Retinal pigment epithelial cell (primary cell): ENCODE measurements at regions not wholly inside any gene's neighbourhood (a gene's known extent, or its start where the extent isn't known, plus 50 kb on each side); places are given as distances from the start of the nearest gene placed in this dataset.

ENCODE experiments used
- DNase-seq: peaks from one replicate; pipeline ENCODE4 v3.0.0-alpha.2; 2010; ENCODE audit warnings: low read depth
- H3K4me3 ChIP-seq: 2 replicates; pipeline ENCODE4 v1.5.1; 2011; ENCODE audit warnings: mild to moderate bottlenecking, low read length, control low read depth, moderate library complexity
- CTCF ChIP-seq: conservative IDR thresholded peaks from 2 replicates; pipeline ENCODE4 v1.5.1; 2011; ENCODE audit warnings: low read depth, low read length, control low read depth, inconsistent platforms

- TF ChIP-seq CTCF: no peak
- no peak overlapping the region for H3K4me3 ChIP-seq
- DNase-seq: no peak
Measured at GRCh38 chr14:55904086-55904485, 214.1 kb upstream of the PELI2 start.

DNA sequence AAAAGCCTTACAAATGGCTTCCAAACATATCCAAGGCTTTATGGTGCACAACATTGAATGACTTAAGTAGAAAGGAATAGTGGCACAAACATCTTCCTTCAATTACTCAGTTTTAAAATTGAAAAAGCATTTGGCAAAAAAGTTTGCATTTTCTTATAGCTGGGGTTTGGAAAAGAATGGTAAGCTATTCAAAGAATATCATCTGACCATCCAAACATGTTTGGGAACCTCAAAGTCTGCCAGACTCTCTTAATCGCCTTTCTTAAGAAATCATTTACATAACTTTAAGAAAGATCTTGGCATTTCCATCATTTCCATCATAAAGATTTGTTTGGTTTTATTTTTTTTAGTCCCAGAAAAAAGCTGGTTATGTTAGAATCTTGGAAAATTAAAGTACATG is 210.1 kb upstream of the PELI2 start:
- DNase-seq: no peak
- H3K4me3 ChIP-seq: no peak overlapping the region
- TF ChIP-seq CTCF: no peak

DNA sequence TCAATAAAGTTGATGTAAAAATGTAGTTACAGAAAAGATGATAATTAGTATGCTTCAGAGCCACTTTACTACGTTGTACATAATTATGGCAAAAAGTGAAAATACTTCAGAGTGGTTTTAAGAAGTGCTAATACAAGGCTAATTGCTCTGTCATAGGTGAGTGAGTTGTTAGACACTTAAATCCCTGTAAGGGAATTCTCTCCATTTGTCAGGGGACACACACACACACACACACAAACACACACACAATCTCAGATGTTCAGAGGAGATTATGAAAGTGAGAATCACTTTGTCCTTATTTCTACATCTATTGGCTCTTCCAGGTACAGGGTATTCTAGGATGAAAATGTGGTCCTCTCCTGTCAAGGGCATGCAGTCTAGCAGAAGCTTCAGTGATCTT is 208.3 kb upstream of the PELI2 start:
- no peak for DNase-seq
- no peak for TF ChIP-seq CTCF
- H3K4me3 ChIP-seq: no peak overlapping the region

DNA sequence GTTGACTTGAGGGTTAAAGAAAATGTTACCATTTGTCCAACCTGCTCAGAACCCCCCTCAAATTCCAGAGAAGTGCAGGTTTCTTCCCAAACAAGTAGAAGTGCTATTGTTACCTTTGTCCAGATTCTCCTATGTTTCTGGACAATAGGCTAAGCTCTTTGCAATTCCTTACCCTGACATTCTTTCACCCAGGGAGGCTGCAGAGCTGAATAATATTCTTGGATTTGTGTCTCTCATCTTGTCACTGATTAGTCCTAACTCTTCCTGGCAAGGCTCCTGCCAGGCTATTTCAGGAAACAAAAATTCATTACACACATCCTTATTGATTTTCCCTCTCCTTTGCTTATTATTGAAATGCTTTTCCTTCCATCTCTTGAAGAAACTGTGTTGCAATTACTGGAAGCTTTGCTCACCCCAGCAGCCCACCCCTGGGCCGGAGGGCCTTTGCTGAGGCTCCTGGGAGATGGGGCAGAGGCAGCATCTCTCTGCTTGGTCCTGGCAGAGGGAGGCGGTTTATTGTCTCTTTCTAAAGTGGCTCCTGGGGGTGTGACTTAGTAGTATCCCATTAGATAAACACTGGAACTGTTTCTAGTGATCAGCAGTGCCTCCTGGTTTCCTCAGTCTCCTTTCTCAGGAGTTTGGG is 207.5 kb upstream of the PELI2 start:
- no peak for DNase-seq
- no peak for TF ChIP-seq CTCF
- H3K4me3 ChIP-seq: no peak overlapping the region

- no peak overlapping the region for H3K4me3 ChIP-seq
- DNase-seq: no peak
- TF ChIP-seq CTCF: no peak
Measured at GRCh38 chr14:55911776-55912175, 206.4 kb upstream of the PELI2 start.

DNA sequence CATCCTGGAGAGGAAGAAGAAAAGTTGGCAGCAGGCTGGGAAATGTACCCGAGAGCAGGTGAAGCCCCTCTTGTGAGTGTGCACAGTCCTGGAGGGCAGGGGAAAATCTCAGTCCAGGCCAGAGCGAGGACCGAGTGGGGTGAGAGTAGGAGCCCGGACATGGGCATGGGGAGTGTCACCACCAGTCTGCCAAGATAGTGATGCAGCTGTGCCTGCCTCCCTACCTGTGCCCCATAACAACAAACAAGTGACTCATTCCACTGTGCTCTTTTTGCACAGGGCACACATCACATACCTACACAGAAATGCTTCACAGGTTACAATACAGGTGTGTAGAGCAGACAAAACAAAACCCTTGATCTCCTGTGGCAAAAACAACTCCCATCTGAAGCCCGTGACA is 205.9 kb upstream of the PELI2 start:
- H3K4me3 ChIP-seq: no peak overlapping the region
- no peak for DNase-seq
- TF ChIP-seq CTCF: no peak

GRCh38 chr14:55913324-55914025 is 204.7 kb upstream of the PELI2 start:
- no peak for TF ChIP-seq CTCF
- peak; percentile 78 for DNase-seq
- H3K4me3 ChIP-seq: no peak overlapping the region
